Fibroblast of mammary gland (primary cell): ENCODE measurements at regions not wholly inside any gene's neighbourhood (a gene's known extent, or its start where the extent isn't known, plus 50 kb on each side); places are given as distances from the start of the nearest gene placed in this dataset.

Experiments
- DNase-seq: peaks from one replicate; pipeline ENCODE4 v3.0.0-alpha.2; 2010; ENCODE audit warnings: low read depth
- H3K4me3 ChIP-seq: 2 replicates; pipeline ENCODE4 v1.5.1; 2011; ENCODE audit warnings: low read depth, mild to moderate bottlenecking, low read length, moderate library complexity; ENCODE audit not compliant: control insufficient read depth
- TF ChIP-seq, protein P1 (sequence below): conservative IDR thresholded peaks from 2 replicates; pipeline ENCODE4 v1.5.1; 2011; ENCODE audit warnings: low read depth, low read length, inconsistent platforms; ENCODE audit not compliant: control insufficient read depth, insufficient read depth

DNA sequence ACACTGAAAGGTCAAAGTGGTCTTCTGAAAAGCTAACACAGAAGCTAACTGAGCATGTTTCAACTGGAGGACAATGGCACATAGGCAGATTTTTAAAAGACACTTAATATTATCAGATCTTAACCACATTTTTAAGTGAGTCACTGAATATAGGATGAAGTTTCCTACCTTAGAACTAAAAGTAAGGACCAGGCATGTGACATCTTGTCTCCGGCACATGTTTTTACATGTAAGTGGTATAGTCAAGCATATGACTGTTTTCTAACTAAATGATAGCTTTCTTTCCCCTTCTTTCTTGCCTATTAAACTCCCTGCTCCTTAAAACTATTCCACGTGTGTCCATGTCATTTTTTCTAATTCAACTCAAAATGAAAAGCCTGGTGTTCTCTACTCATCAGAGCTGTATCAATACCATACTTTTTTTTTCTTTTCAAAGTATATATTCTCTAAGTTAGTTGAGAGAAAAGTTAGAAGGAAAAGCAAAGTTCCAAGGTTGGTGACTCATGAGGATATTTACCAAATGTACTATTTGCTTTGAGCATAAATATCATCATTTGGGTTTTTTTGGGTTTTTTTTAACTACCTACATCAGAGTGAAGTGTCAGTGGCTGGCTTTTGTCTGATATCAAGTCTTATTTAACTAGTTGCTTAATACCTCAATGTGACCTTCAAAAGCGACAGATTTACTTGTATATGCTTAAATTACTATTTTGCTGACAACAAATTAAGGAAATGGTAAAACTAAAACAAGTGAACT lies 127.5 kb downstream of the CRPPA start:
- TF ChIP-seq, protein P1, sequence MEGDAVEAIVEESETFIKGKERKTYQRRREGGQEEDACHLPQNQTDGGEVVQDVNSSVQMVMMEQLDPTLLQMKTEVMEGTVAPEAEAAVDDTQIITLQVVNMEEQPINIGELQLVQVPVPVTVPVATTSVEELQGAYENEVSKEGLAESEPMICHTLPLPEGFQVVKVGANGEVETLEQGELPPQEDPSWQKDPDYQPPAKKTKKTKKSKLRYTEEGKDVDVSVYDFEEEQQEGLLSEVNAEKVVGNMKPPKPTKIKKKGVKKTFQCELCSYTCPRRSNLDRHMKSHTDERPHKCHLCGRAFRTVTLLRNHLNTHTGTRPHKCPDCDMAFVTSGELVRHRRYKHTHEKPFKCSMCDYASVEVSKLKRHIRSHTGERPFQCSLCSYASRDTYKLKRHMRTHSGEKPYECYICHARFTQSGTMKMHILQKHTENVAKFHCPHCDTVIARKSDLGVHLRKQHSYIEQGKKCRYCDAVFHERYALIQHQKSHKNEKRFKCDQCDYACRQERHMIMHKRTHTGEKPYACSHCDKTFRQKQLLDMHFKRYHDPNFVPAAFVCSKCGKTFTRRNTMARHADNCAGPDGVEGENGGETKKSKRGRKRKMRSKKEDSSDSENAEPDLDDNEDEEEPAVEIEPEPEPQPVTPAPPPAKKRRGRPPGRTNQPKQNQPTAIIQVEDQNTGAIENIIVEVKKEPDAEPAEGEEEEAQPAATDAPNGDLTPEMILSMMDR: no peak
- no peak overlapping the region for H3K4me3 ChIP-seq
- peak; percentile 13 for DNase-seq

DNA sequence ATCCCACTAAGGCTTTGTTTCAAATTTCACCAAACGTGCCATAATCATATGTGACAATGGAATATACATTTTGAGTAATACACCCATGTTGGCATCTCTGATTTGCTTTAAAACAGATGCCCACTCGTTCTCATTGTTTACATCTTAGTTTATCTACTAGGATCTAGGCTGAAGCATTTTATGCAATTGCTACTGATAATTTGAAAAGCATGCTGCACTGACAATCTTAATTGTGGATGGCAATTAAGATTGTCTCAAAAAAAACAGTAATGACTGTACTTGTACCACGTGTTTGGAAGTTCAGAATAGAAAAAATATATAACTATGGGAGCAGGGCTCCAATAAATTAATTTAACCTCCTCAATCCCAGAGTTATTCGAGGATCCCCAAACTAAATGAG lies 136.8 kb downstream of the CRPPA start:
- no peak overlapping the region for H3K4me3 ChIP-seq
- no peak for DNase-seq
- TF ChIP-seq, protein P1: no peak

DNA sequence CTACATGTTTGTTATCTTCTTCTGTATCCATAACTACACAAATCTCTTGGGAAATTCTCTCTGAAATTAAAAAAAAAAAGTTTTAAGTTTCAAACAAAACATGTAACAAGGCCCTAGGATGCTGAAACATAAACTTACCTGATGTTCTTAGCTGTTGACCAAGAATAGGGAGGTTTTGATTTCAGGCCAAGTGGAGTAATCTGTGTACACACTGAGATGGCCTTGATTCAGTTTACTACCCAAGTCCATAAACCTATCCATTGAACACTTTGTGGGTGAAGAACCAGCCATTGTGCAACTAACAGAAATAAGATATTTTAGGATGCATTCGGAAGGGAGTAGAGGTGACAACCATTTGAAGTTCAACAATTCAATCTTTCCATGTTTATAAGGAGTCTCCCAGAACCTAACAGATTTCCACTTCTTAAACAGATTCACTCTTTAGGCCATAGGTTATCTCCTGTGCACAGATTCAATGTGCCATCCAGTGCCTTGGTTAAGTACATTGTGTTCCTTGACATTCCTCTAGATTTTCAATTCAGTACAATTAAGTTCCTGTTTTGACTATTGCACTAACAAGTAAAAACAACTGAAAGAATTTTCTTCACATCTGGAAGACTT lies 143.1 kb downstream of the CRPPA start:
- TF ChIP-seq, protein P1: no peak
- DNase-seq: peak; percentile 1

DNA sequence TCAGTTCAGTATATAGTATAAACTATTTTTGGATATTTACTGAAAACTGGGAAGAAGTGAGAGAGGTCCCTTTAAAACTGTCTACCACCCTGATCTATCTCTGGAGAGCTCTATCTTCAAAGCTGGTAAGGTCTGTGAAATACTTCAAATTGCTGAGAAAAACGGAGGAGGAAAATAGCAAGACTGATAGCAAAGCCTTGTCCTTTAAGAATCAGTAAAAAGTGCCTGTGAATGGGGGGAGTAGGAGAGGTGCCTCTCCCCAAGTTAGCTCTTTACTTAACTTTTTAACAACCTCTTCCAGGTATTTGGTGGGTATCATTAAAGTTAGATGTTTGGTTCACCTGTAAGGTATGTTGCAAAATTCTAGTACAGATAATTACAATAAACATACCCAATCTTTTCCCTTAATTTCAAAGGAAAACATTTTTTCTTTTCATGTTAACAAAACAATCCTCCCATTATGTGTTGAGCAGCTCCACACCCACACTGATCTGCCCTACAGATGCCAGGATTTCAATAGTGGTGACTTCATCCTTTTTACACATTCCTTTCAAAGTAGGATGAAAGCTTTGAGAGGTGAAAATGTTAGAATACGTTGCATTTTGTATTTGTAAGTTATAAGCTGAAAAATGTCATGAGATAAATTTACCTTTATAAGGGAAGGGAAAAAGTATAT lies 149.2 kb downstream of the CRPPA start:
- peak; percentile 6 for DNase-seq
- TF ChIP-seq, protein P1: no peak
- H3K4me3 ChIP-seq: no peak overlapping the region

More for the DNA sequence above, 143.1 kb downstream of the CRPPA start:
- H3K4me3 ChIP-seq: no peak overlapping the region

DNA sequence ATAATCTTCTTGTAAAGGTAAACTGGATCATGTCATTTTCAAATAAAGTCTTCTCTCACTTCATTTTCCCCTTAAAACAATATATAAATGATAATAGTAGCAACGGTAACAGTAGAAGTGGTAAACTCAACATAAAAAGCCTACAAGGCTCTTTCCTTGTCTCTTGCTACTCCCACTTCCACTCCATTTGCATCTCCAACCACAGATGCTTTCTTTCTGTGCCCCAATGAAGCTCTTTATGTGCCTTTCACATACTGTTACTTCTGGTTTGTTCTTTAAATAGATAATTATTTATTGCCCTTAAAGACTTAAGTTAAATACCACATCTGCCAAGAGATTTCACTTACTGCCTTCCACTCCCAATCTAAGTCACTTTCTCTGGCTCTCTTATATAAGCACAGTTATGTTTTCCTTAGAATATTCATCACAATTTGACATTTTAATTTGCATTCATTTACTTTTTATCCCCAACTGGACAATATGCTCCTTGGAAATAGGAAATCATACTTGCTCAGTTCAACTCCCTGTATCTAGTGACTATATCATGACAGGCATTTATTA lies 149.9 kb downstream of the CRPPA start:
- TF ChIP-seq, protein P1: no peak
- H3K4me3 ChIP-seq: no peak overlapping the region
- no peak for DNase-seq

DNA sequence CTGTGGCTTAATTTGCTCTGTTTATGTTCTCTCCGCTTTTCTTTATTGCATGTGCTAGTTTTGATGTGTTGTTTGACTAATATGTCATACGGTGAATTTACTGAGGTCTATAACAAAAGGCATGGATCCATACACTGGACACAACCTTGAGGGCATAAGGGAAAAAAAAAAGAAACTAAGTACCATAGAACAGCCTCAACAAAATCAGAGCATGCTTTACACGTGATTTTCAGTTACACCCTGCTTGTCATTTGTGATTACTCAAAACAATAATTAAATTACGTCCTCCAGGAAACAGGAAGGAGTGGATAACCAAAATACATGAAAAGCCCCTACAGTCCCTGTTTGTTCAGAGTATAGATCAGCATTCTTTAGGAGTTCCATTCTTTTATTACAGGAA lies 150.5 kb downstream of the CRPPA start:
- TF ChIP-seq, protein P1: no peak
- no peak overlapping the region for H3K4me3 ChIP-seq
- DNase-seq: no peak
